ENCODE measurements at regions not wholly inside any gene's neighbourhood (a gene's known extent, or its start where the extent isn't known, plus 50 kb on each side); places are given as distances from the start of the nearest gene placed in this dataset.

- TF ChIP-seq, protein P1, sequence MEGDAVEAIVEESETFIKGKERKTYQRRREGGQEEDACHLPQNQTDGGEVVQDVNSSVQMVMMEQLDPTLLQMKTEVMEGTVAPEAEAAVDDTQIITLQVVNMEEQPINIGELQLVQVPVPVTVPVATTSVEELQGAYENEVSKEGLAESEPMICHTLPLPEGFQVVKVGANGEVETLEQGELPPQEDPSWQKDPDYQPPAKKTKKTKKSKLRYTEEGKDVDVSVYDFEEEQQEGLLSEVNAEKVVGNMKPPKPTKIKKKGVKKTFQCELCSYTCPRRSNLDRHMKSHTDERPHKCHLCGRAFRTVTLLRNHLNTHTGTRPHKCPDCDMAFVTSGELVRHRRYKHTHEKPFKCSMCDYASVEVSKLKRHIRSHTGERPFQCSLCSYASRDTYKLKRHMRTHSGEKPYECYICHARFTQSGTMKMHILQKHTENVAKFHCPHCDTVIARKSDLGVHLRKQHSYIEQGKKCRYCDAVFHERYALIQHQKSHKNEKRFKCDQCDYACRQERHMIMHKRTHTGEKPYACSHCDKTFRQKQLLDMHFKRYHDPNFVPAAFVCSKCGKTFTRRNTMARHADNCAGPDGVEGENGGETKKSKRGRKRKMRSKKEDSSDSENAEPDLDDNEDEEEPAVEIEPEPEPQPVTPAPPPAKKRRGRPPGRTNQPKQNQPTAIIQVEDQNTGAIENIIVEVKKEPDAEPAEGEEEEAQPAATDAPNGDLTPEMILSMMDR (IDR thresholded peaks at IDR 0.05), result no peak
- no peak for TF ChIP-seq POLR2A (IDR thresholded peaks at IDR 0.05)
Observed at GRCh38 chr21:15993951-15994350, 264.2 kb downstream of the USP25 start.
